H1 (cell line): ENCODE measurements at regions not wholly inside any gene's neighbourhood (a gene's known extent, or its start where the extent isn't known, plus 50 kb on each side); places are given as distances from the start of the nearest gene placed in this dataset.

Experiments
- CTCF ChIA-PET: fragments of 300-600 bp; sonication (Branson Sonifier 250); formaldehyde crosslinking; loops from one replicate; lab custom pipeline; 2021; ENCODE audit not compliant: partially characterized antibody; lab: Charles Lee
- POLR2A ChIA-PET: fragments of 300-600 bp; sonication (Branson Sonifier 250); formaldehyde crosslinking; loops from one replicate; lab custom pipeline; 2021; ENCODE audit warnings: inconsistent platforms; ENCODE audit not compliant: partially characterized antibody; lab: Charles Lee
- DNase-seq, 2 experiments: peaks; one replicate each; pipeline versions ENCODE4 v3.0.0 to v3.0.0-alpha.2; 2010 to 2022; ENCODE audit warnings: low spot score in 2 of 2, low read depth in 1 of 2, mixed read lengths in 1 of 2
- FAIRE-seq: peaks from 2 replicates; lab custom pipeline; 2011; peaks lifted over from hg19 to GRCh38; lab: Jason Lieb, UNC
- H2AFZ ChIP-seq: 2 replicates; pipeline ENCODE4 v1.8.1; 2012; ENCODE audit warnings: low read length, inconsistent platforms
- H2AK5ac ChIP-seq: 2 replicates; pipeline ENCODE4 v1.6.1; 2013; ENCODE audit warnings: low read depth, low read length
- H2BK120ac ChIP-seq: replicated peaks from 2 replicates; pipeline ENCODE3; 2013; ENCODE audit warnings: low read depth, low read length, inconsistent platforms
- H2BK12ac ChIP-seq: 2 replicates; pipeline ENCODE4 v1.6.1; 2013; ENCODE audit warnings: low read depth, low read length
- H2BK15ac ChIP-seq: 2 replicates; pipeline ENCODE4 v1.6.1; 2013; ENCODE audit warnings: low read length
- H2BK20ac ChIP-seq: 2 replicates; pipeline ENCODE4 v1.6.1; 2013; ENCODE audit warnings: low read length
- H2BK5ac ChIP-seq: 2 replicates; pipeline ENCODE4 v1.6.1; 2013; ENCODE audit warnings: low read depth, low read length
- H3K14ac ChIP-seq: 2 replicates; pipeline ENCODE4 v1.6.1; 2013; ENCODE audit warnings: inconsistent platforms; ENCODE audit not compliant: insufficient read length
- H3K18ac ChIP-seq: 2 replicates; pipeline ENCODE4 v1.6.1; 2013; ENCODE audit warnings: low read length; ENCODE audit errors: extremely low read depth
- H3K23ac ChIP-seq: 2 replicates; pipeline ENCODE4 v1.6.1; 2013; ENCODE audit warnings: inconsistent platforms; ENCODE audit not compliant: insufficient read length
- H3K23me2 ChIP-seq: 2 replicates; pipeline ENCODE4 v1.6.1; 2013; ENCODE audit warnings: low read depth, low read length
- H3K27ac ChIP-seq: 2 replicates; pipeline ENCODE4 v1.6.1; 2011; ENCODE audit warnings: low read depth, low read length, inconsistent platforms
- H3K27me3 ChIP-seq, 4 experiments: replicated peaks in 1 of 4; 1 replicate in 1 of 4; 2 replicates in 3 of 4; pipeline versions ENCODE4 v1.6.1 to v1.8.1; 2011 to 2013; ENCODE audit warnings: low read length in 3 of 4, mild to moderate bottlenecking in 3 of 4, inconsistent platforms in 2 of 4, mixed read lengths in 2 of 4, moderate library complexity in 1 of 4; ENCODE audit not compliant: control insufficient read depth in 3 of 4, insufficient read depth in 3 of 4; ENCODE audit errors: extremely low read depth in 1 of 4
- H3K36me3 ChIP-seq, 4 experiments: 2 replicates each; pipeline versions ENCODE4 v1.6.1 to v1.8.1; 2011 to 2013; ENCODE audit warnings: mild to moderate bottlenecking in 4 of 4, low read length in 3 of 4, moderate library complexity in 2 of 4, control low read depth in 1 of 4, inconsistent platforms in 1 of 4; ENCODE audit not compliant: insufficient read depth in 4 of 4, control insufficient read depth in 2 of 4
- H3K4ac ChIP-seq: replicated peaks from 2 replicates; pipeline ENCODE3; 2013; ENCODE audit warnings: low read length, low read depth, mixed read lengths, inconsistent platforms; ENCODE audit not compliant: insufficient read length
- H3K4me1 ChIP-seq, 4 experiments: replicated peaks in 1 of 4; 1 replicate in 1 of 4; 2 replicates in 3 of 4; pipeline versions ENCODE4 v1.6.1 to v1.8.1; 2011 to 2013; ENCODE audit warnings: low read length in 3 of 4, inconsistent platforms in 2 of 4, mixed read lengths in 1 of 4; ENCODE audit not compliant: insufficient read depth in 4 of 4, control insufficient read depth in 3 of 4
- H3K4me2 ChIP-seq, 2 experiments: 2 replicates each; pipeline versions ENCODE4 v1.6.1 to v1.8.1; 2011 to 2013; ENCODE audit warnings: low read depth in 2 of 2, low read length in 2 of 2, control low read depth in 1 of 2, inconsistent platforms in 1 of 2, mild to moderate bottlenecking in 1 of 2; ENCODE audit not compliant: insufficient read depth in 1 of 2
- H3K4me3 ChIP-seq, 4 experiments: fragments of 200-600, 300-600 bp in 1 of 4; sonication (generic), shearing (Covaris generic), sonication (Bioruptor Twin) in 1 of 4; 2 replicates each; pipeline versions ENCODE4 v1.5.1 to v1.8.1; 2011 to 2016; ENCODE audit warnings: low read length in 4 of 4, low read depth in 3 of 4, control low read depth in 2 of 4, inconsistent platforms in 2 of 4, mild to moderate bottlenecking in 2 of 4, mixed read lengths in 1 of 4, moderate library complexity in 1 of 4; ENCODE audit not compliant: insufficient read depth in 2 of 4; ENCODE audit errors: extremely low read depth in 1 of 4
- H3K56ac ChIP-seq: replicated peaks from 2 replicates; pipeline ENCODE3; 2013; ENCODE audit warnings: low read depth, mild to moderate bottlenecking, mixed read lengths, low read length, inconsistent platforms; ENCODE audit not compliant: insufficient read length
- H3K79me1 ChIP-seq: 2 replicates; pipeline ENCODE4 v1.6.1; 2013; ENCODE audit warnings: low read depth, low read length, control low read depth
- H3K79me2 ChIP-seq, 2 experiments: 2 replicates each; pipeline versions ENCODE4 v1.6.1 to v1.8.1; 2012 to 2013; ENCODE audit warnings: low read length in 2 of 2, mild to moderate bottlenecking in 2 of 2, inconsistent platforms in 1 of 2; ENCODE audit not compliant: insufficient read depth in 2 of 2, control insufficient read depth in 1 of 2
- H3K9ac ChIP-seq, 4 experiments: replicated peaks in 1 of 4; 1 replicate in 1 of 4; 2 replicates in 3 of 4; pipeline versions ENCODE4 v1.6.1 to v1.8.1; 2011 to 2013; ENCODE audit warnings: low read depth in 3 of 4, low read length in 3 of 4, control low read depth in 2 of 4, mild to moderate bottlenecking in 2 of 4, moderate library complexity in 2 of 4, inconsistent platforms in 1 of 4; ENCODE audit errors: extremely low read depth in 1 of 4
- H3K9me3 ChIP-seq, 2 experiments: 2 replicates each; pipeline versions ENCODE4 v1.6.1 to v1.8.1; 2012 to 2013; ENCODE audit warnings: mild to moderate bottlenecking in 2 of 2, moderate library complexity in 2 of 2, control low read depth in 1 of 2, inconsistent platforms in 1 of 2, low read depth in 1 of 2, low read length in 1 of 2, mixed read lengths in 1 of 2; ENCODE audit not compliant: insufficient read depth in 2 of 2
- H4K20me1 ChIP-seq, 2 experiments: replicated peaks in 1 of 2; 2 replicates each; pipeline versions ENCODE3 to v1.8.1; 2011 to 2013; ENCODE audit warnings: inconsistent platforms in 2 of 2, low read length in 2 of 2, mild to moderate bottlenecking in 1 of 2; ENCODE audit not compliant: insufficient read depth in 2 of 2, control insufficient read depth in 1 of 2
- H4K5ac ChIP-seq: 2 replicates; pipeline ENCODE4 v1.6.1; 2013; ENCODE audit warnings: low read length, low read depth, mixed read lengths, inconsistent platforms; ENCODE audit not compliant: insufficient read length
- H4K8ac ChIP-seq: 2 replicates; pipeline ENCODE4 v1.8.0; 2013; ENCODE audit warnings: mild to moderate bottlenecking, moderate library complexity, low read length, inconsistent platforms; ENCODE audit not compliant: insufficient read depth; ENCODE audit errors: extremely low read depth
- H4K91ac ChIP-seq: replicated peaks from 2 replicates; pipeline ENCODE3; 2013; ENCODE audit warnings: low read length, mixed read lengths, inconsistent platforms; ENCODE audit not compliant: insufficient read length
- TAF1 ChIP-seq: IDR thresholded peaks from 2 replicates; pipeline ENCODE4 v1.6.1; 2011; ENCODE audit warnings: mild to moderate bottlenecking, low read depth, low read length
- TF ChIP-seq, protein P1 (sequence below): IDR thresholded peaks from 2 replicates; pipeline ENCODE4 v1.6.1; 2012; ENCODE audit warnings: low read length, inconsistent platforms
- TF ChIP-seq, protein P2 (sequence below): IDR thresholded peaks from 2 replicates; pipeline ENCODE4 v1.6.1; 2012; ENCODE audit warnings: inconsistent platforms
- TF ChIP-seq, protein P3 (sequence below): IDR thresholded peaks from 2 replicates; pipeline ENCODE4 v1.6.1; 2011; ENCODE audit warnings: low read depth, mild to moderate bottlenecking, low read length; ENCODE audit not compliant: insufficient read depth

DNA sequence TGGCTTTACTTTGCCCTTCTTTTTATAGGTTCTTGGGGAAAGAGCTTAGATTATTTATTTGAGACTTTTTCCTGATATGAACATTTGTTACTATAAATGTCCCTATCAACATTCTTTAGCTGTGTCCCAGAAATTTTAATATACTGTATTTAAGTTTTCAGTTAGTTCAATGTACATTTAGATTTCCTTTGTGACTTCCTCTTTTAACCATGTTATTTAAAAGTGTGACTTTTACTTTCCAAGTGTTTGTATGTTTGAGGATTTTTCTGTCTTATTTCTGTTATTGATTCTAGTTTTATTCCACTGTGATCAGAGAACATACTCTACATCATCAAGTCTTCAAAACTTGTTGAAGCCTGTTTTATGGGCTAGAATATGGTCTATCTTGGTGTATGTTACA is 72.7 kb upstream of the SPRY2 start:
- TF ChIP-seq, protein P1, sequence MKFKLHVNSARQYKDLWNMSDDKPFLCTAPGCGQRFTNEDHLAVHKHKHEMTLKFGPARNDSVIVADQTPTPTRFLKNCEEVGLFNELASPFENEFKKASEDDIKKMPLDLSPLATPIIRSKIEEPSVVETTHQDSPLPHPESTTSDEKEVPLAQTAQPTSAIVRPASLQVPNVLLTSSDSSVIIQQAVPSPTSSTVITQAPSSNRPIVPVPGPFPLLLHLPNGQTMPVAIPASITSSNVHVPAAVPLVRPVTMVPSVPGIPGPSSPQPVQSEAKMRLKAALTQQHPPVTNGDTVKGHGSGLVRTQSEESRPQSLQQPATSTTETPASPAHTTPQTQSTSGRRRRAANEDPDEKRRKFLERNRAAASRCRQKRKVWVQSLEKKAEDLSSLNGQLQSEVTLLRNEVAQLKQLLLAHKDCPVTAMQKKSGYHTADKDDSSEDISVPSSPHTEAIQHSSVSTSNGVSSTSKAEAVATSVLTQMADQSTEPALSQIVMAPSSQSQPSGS: no peak
- TF ChIP-seq, protein P2, sequence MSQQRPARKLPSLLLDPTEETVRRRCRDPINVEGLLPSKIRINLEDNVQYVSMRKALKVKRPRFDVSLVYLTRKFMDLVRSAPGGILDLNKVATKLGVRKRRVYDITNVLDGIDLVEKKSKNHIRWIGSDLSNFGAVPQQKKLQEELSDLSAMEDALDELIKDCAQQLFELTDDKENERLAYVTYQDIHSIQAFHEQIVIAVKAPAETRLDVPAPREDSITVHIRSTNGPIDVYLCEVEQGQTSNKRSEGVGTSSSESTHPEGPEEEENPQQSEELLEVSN: no peak
- TF ChIP-seq, protein P3, sequence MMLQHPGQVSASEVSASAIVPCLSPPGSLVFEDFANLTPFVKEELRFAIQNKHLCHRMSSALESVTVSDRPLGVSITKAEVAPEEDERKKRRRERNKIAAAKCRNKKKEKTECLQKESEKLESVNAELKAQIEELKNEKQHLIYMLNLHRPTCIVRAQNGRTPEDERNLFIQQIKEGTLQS: no peak
- TF ChIP-seq TAF1: no peak
- Histone ChIP-seq H3K79me1 (no peaks in the 10 kb centered on the region), H3K14ac (no peak overlapping the region), H2AK5ac (no peak overlapping the region), H3K23me2 (no peaks in the 10 kb centered on the region), H3K27me3 (no peaks in the 10 kb centered on the region), H3K4me2 (no peak overlapping the region), H3K4ac (no peak overlapping the region), H3K56ac (no peak overlapping the region), H3K4me1 (no peaks in the 10 kb centered on the region), H3K9ac (no peak overlapping the region), H3K36me3 (no peaks in the 10 kb centered on the region), H2BK120ac (no peak overlapping the region), H3K18ac (no peak overlapping the region), H4K91ac (no peak overlapping the region), H4K20me1 (no peaks in the 10 kb centered on the region), H2AFZ (no peak overlapping the region), H3K27ac (no peak overlapping the region), H4K5ac (no peak overlapping the region), H4K8ac (no peak overlapping the region), H3K23ac (no peak overlapping the region), H2BK15ac (no peak overlapping the region), H3K4me3 (no peak overlapping the region), H2BK12ac (no peak overlapping the region), H3K9me3 (no peaks in the 10 kb centered on the region), H3K79me2 (no peaks in the 10 kb centered on the region), H2BK5ac (no peak overlapping the region), H2BK20ac (no peak overlapping the region)
- FAIRE-seq: no peak
- CTCF ChIA-PET: interaction anchor here (1.5 kb wide), 1 partner anchor 24 kb away, joined by 4 read pairs; no protein-coding TSS in a partner anchor
- no peak for DNase-seq
- POLR2A ChIA-PET: no interaction called here
